GM23248 (cell line): ENCODE measurements at regions not wholly inside any gene's neighbourhood (a gene's known extent, or its start where the extent isn't known, plus 50 kb on each side); places are given as distances from the start of the nearest gene placed in this dataset.

ENCODE experiments used
- EZH2 ChIP-seq: fragments of 200-600 bp; sonication (generic); IDR thresholded peaks from 2 replicates; pipeline ENCODE4 v1.6.1; 2018; ENCODE audit warnings: antibody characterized with exemption, mild to moderate bottlenecking; ENCODE audit not compliant: insufficient read depth, poor library complexity, severe bottlenecking
- EZH2phosphoT487 ChIP-seq: fragments of 200-600 bp; sonication (generic); IDR thresholded peaks from 2 replicates; pipeline ENCODE4 v1.6.1; 2018; ENCODE audit warnings: antibody characterized with exemption, moderate library complexity, mild to moderate bottlenecking, low read depth; ENCODE audit not compliant: insufficient read depth

GRCh38 chr15:55005679-55006078, 191.1 kb downstream of the RSL24D1 start:
- no peak for TF ChIP-seq EZH2
- no peak for TF ChIP-seq EZH2phosphoT487
